ENCODE measurements at regions not wholly inside any gene's neighbourhood (a gene's known extent, or its start where the extent isn't known, plus 50 kb on each side); places are given as distances from the start of the nearest gene placed in this dataset.

DNA sequence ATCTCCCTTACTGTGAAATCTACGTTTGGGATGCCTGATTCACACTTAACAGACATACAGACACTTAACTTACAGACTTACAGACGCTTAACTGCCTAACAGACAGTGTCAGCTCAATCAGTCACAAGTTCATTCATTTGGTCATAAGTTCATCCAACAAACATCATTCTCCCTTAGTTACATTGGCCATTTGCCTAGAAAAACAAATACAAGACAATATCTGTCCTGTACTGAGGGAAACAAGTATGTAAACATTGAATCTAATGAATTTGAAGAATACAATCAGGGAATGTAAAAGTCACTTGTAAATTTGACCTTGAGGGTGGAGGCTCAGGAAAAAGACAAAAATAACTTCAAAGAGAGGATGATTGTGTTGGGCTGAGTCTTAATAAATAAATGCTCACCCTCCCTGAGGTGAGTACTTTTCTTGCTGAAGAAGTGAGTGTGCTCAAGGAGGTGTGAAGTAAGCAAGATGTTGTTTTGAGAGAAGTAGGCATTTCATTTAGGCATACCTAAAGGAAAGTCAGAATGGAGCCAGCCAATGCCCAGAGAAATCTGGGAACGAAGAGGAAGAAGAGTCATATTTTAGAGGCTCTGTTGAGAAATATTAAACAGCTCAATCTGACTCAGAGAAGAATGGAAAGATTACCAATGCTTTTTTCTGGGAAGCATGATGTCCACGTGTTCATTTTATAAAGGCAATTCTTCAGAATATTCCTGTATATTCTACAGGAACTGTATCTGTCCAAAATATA lies 958.4 kb upstream of the SLC10A2 start:
- Histone ChIP-seq H3K56ac (replicated peaks; ENCODE audit: insufficient read length, low read depth, low read length) (no peak overlapping the region), H3K79me2 (ENCODE audit: control insufficient read depth in 1 of 2, insufficient read depth in 2 of 2, low read length in 2 of 2) (no peaks in the 10 kb centered on the region), H2BK20ac (ENCODE audit: low read length) (no peak overlapping the region), H3K36me3 (ENCODE audit: control insufficient read depth in 2 of 4, insufficient read depth in 4 of 4, low read length in 3 of 4) (no peaks in the 10 kb centered on the region; a peak in 1 of 8 replicates), H4K91ac (replicated peaks; ENCODE audit: insufficient read length, low read length) (no peak overlapping the region), H3K27me3 (replicated peaks in 1 of 4; ENCODE audit: control insufficient read depth in 3 of 4, extremely low read depth in 1 of 4, insufficient read depth in 3 of 4, low read length in 3 of 4) (no peaks in the 10 kb centered on the region), H4K5ac (ENCODE audit: insufficient read length, low read depth, low read length) (no peak overlapping the region), H2AFZ (ENCODE audit: low read length) (no peak overlapping the region), H3K9me3 (ENCODE audit: insufficient read depth in 2 of 2, low read depth in 1 of 2, low read length in 1 of 2) (no peaks in the 10 kb centered on the region), H2BK120ac (replicated peaks; ENCODE audit: low read depth, low read length) (no peak overlapping the region), H3K4me2 (ENCODE audit: insufficient read depth in 1 of 2, low read depth in 2 of 2, low read length in 2 of 2) (no peak overlapping the region), H2BK5ac (ENCODE audit: low read depth, low read length) (no peak overlapping the region), H4K20me1 (replicated peaks in 1 of 2; ENCODE audit: control insufficient read depth in 1 of 2, insufficient read depth in 2 of 2, low read length in 2 of 2) (no peaks in the 10 kb centered on the region), H3K23me2 (ENCODE audit: low read depth, low read length) (no peaks in the 10 kb centered on the region), H3K4me3 (ENCODE audit: extremely low read depth in 1 of 4, insufficient read depth in 2 of 4, low read depth in 3 of 4, low read length in 4 of 4) (no peak overlapping the region), H3K18ac (ENCODE audit: extremely low read depth, low read length) (no peak overlapping the region), H2BK12ac (ENCODE audit: low read depth, low read length) (no peak overlapping the region), H3K4me1 (replicated peaks in 1 of 4; ENCODE audit: control insufficient read depth in 3 of 4, insufficient read depth in 4 of 4, low read length in 3 of 4) (no peaks in the 10 kb centered on the region), H2AK5ac (ENCODE audit: low read depth, low read length) (no peak overlapping the region), H4K8ac (ENCODE audit: extremely low read depth, insufficient read depth, low read length) (no peak overlapping the region), H2BK15ac (ENCODE audit: low read length) (no peak overlapping the region), H3K79me1 (ENCODE audit: low read depth, low read length) (no peaks in the 10 kb centered on the region), H3K14ac (ENCODE audit: insufficient read length) (no peak overlapping the region), H3K4ac (replicated peaks; ENCODE audit: insufficient read length, low read depth, low read length) (no peak overlapping the region), H3K9ac (replicated peaks in 1 of 4; ENCODE audit: extremely low read depth in 1 of 4, low read depth in 3 of 4, low read length in 3 of 4) (no peak overlapping the region), H3K23ac (ENCODE audit: insufficient read length) (no peak overlapping the region), H3K27ac (ENCODE audit: low read depth, low read length) (no peak overlapping the region)
- whole genome bisulfite sequencing, 2 experiments (ENCODE audit: extremely low coverage in 1 of 2, insufficient coverage in 1 of 2, insufficient read length in 1 of 2, insufficient replicate concordance in 2 of 2, low coverage in 1 of 2, low lambda C conversion rate in 2 of 2, missing lambda C conversion rate in 1 of 2), result 87% methylated on average over 4 of the region's 4 CpGs; no CpG with 5 or more reads in 1 of the 2 experiments
- ChIA-PET CTCF (ENCODE audit: partially characterized antibody) (interaction anchor here (0.9 kb wide), 1 partner anchor 9 kb away, joined by 3 read pairs; no protein-coding TSS in a partner anchor), POLR2A (ENCODE audit: partially characterized antibody) (no interaction called here)
- FAIRE-seq (no peak), DNase-seq (ENCODE audit: low read depth in 1 of 2, low spot score in 2 of 2) (no peak)
- no peak for TF ChIP-seq TCF12 (IDR thresholded peaks at IDR 0.05; ENCODE audit: low read depth, low read length)
- no peak for TF ChIP-seq CEBPB (IDR thresholded peaks at IDR 0.05; ENCODE audit: low read depth, low read length)
- TF ChIP-seq, protein P1, sequence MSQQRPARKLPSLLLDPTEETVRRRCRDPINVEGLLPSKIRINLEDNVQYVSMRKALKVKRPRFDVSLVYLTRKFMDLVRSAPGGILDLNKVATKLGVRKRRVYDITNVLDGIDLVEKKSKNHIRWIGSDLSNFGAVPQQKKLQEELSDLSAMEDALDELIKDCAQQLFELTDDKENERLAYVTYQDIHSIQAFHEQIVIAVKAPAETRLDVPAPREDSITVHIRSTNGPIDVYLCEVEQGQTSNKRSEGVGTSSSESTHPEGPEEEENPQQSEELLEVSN (IDR thresholded peaks at IDR 0.05), result no peak
- no peak for TF ChIP-seq ASH2L (IDR thresholded peaks at IDR 0.05; ENCODE audit: low read length)
- TF ChIP-seq MAFK (IDR thresholded peaks at IDR 0.05; ENCODE audit: low read depth, low read length), result no peak
- TF ChIP-seq, protein P2, sequence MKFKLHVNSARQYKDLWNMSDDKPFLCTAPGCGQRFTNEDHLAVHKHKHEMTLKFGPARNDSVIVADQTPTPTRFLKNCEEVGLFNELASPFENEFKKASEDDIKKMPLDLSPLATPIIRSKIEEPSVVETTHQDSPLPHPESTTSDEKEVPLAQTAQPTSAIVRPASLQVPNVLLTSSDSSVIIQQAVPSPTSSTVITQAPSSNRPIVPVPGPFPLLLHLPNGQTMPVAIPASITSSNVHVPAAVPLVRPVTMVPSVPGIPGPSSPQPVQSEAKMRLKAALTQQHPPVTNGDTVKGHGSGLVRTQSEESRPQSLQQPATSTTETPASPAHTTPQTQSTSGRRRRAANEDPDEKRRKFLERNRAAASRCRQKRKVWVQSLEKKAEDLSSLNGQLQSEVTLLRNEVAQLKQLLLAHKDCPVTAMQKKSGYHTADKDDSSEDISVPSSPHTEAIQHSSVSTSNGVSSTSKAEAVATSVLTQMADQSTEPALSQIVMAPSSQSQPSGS (IDR thresholded peaks at IDR 0.05; ENCODE audit: low read length), result no peak
- TF ChIP-seq EGR1 (IDR thresholded peaks at IDR 0.05; ENCODE audit: borderline replicate concordance, low read depth, low read length), result no peak
- no peak for TF ChIP-seq SP1 (IDR thresholded peaks at IDR 0.05; ENCODE audit: low read depth, low read length)
- TF ChIP-seq SRF (IDR thresholded peaks at IDR 0.05; ENCODE audit: low read depth, low read length), result no peak
- TF ChIP-seq KDM4A (IDR thresholded peaks at IDR 0.05; ENCODE audit: low read depth, low read length, severe bottlenecking), result no peak
- TF ChIP-seq JUN (IDR thresholded peaks at IDR 0.05; ENCODE audit: low read depth, low read length), result no peak
- no peak for TF ChIP-seq SIN3A (conservative IDR thresholded peaks at IDR 0.05 in 1 of 2, IDR thresholded peaks at IDR 0.05 in 1 of 2; ENCODE audit: low read depth in 1 of 2, low read length in 2 of 2)
